HCT116 (cell line): ENCODE measurements at regions not wholly inside any gene's neighbourhood (a gene's known extent, or its start where the extent isn't known, plus 50 kb on each side); places are given as distances from the start of the nearest gene placed in this dataset.

Experiments used
- ATAC-seq: fragments of 200-7000 bp; cut with Tn5 transposase; 2 replicates; pipeline ENCODE4 v1.9.1; 2020; ENCODE audit warnings: mild to moderate bottlenecking, moderate library complexity
- BruUV-seq: library from RNA; stranded (reverse); fragments of 400-500 nt; replicated peaks from 2 replicates; lab custom pipeline; 2021; lab: Mats Ljungman, UMichigan
- CTCF ChIA-PET: fragments of 300-600 bp; sonication (Branson Sonifier 250); formaldehyde crosslinking; loops from one replicate; lab custom pipeline; 2021; ENCODE audit warnings: antibody characterized with exemption; lab: Charles Lee
- POLR2A ChIA-PET: fragments of 300-600, 350-600 bp; sonication (Branson Sonifier 250); formaldehyde crosslinking; loops from one replicate; lab custom pipeline; 2021; ENCODE audit warnings: antibody characterized with exemption; lab: Charles Lee
- RAD21 ChIA-PET, 2 experiments: fragments of 300-600 bp; sonication (Branson Sonifier 250); formaldehyde crosslinking; loops; one replicate each; lab custom pipeline; 2023; ENCODE audit warnings: low total read pairs in 2 of 2; ENCODE audit not compliant: uncharacterized antibody in 2 of 2, unreplicated experiment in 2 of 2, low non-redundant PET in 1 of 2; lab: Charles Lee
- DNase-seq: peaks from one replicate; pipeline ENCODE4 v3.0.0-alpha.2; 2010; ENCODE audit warnings: low read depth, low spot score
- H2AFZ ChIP-seq: fragments of 200-600 bp; shearing (Covaris generic), sonication (generic); 2 replicates; pipeline ENCODE4 v1.6.1; 2017; ENCODE audit warnings: low read depth, mixed run types, mixed read lengths, antibody characterized with exemption, low read length; ENCODE audit not compliant: poor library complexity, severe bottlenecking
- H3K27ac ChIP-seq: 2 replicates; pipeline ENCODE4 v1.5.1; 2012; ENCODE audit warnings: low read depth, low read length
- H3K27me3 ChIP-seq: fragments of 200-600 bp; sonication (generic); 2 replicates; pipeline ENCODE4 v1.6.1; 2016; ENCODE audit warnings: mixed run types, low read length, mixed read lengths; ENCODE audit not compliant: insufficient read depth
- H3K36me3 ChIP-seq, 2 experiments: fragments of 200-500 bp in 1 of 2; fragments of 200-600 bp in 1 of 2; sonication (Bioruptor generic) in 1 of 2; sonication (generic) in 1 of 2; 2 replicates each; pipeline versions ENCODE4 v1.5.1 to v1.6.1; 2014 to 2016; ENCODE audit warnings: low read length in 2 of 2, inconsistent platforms in 1 of 2, mixed read lengths in 1 of 2, mixed run types in 1 of 2; ENCODE audit not compliant: insufficient read depth in 2 of 2, control insufficient read depth in 1 of 2
- H3K4me1 ChIP-seq, 2 experiments: fragments of 200-600 bp in 1 of 2; sonication (generic) in 1 of 2; 2 replicates each; pipeline versions ENCODE4 v1.5.1 to v1.6.1; 2012 to 2017; ENCODE audit warnings: low read length in 2 of 2, inconsistent platforms in 1 of 2, mild to moderate bottlenecking in 1 of 2, mixed read lengths in 1 of 2, mixed run types in 1 of 2, moderate library complexity in 1 of 2; ENCODE audit not compliant: insufficient read depth in 2 of 2, control insufficient read depth in 1 of 2
- H3K4me2 ChIP-seq: fragments of 200-600 bp; sonication (generic); 2 replicates; pipeline ENCODE4 v1.6.1; 2017; ENCODE audit warnings: mixed run types, low read length, mixed read lengths
- H3K4me3 ChIP-seq, 2 experiments: fragments of 200-600 bp in 1 of 2; sonication (generic) in 1 of 2; replicated peaks in 1 of 2; 2 replicates each; pipeline ENCODE4 v1.5.1; 2011 to 2016; ENCODE audit warnings: low read length in 2 of 2, control low read depth in 1 of 2, low read depth in 1 of 2, mild to moderate bottlenecking in 1 of 2, mixed read lengths in 1 of 2, mixed run types in 1 of 2
- H3K79me2 ChIP-seq: fragments of 200-600 bp; sonication (generic); 2 replicates; pipeline ENCODE4 v1.6.1; 2017; ENCODE audit warnings: mild to moderate bottlenecking, mixed run types, low read length, moderate library complexity, mixed read lengths; ENCODE audit not compliant: insufficient read depth
- H3K9ac ChIP-seq: fragments of 200-600 bp; sonication (generic); 2 replicates; pipeline ENCODE4 v1.6.1; 2016; ENCODE audit warnings: low read length, mixed read lengths
- H3K9me2 ChIP-seq: fragments of 200-600 bp; sonication (generic), shearing (Covaris generic); 2 replicates; pipeline ENCODE4 v1.6.1; 2017; ENCODE audit warnings: mixed run types, mild to moderate bottlenecking, moderate library complexity; ENCODE audit not compliant: insufficient read depth
- H3K9me3 ChIP-seq, 2 experiments: fragments of 200-500 bp in 1 of 2; fragments of 200-600 bp in 1 of 2; sonication (Bioruptor generic) in 1 of 2; sonication (generic) in 1 of 2; 2 replicates each; pipeline ENCODE4 v1.6.1; 2014 to 2017; ENCODE audit warnings: low read length in 2 of 2, mixed read lengths in 2 of 2, inconsistent platforms in 1 of 2, low read depth in 1 of 2, mild to moderate bottlenecking in 1 of 2, mixed run types in 1 of 2, moderate library complexity in 1 of 2; ENCODE audit not compliant: control insufficient read depth in 1 of 2, insufficient read depth in 1 of 2
- H4K20me1 ChIP-seq: fragments of 200-600 bp; sonication (generic), shearing (Covaris generic); 2 replicates; pipeline ENCODE4 v1.6.1; 2017; ENCODE audit warnings: mixed run types, mild to moderate bottlenecking, moderate library complexity; ENCODE audit not compliant: insufficient read depth
- ATF3 ChIP-seq: IDR thresholded peaks from 2 replicates; pipeline ENCODE4 v1.6.1; 2012
- CEBPB ChIP-seq: IDR thresholded peaks from 2 replicates; pipeline ENCODE4 v1.6.1; 2012; ENCODE audit warnings: low read depth
- EGR1 ChIP-seq: IDR thresholded peaks from 2 replicates; pipeline ENCODE4 v1.6.1; 2012; ENCODE audit warnings: low read depth
- EZH2 ChIP-seq: fragments of 200-600 bp; sonication (generic); IDR thresholded peaks from 2 replicates; pipeline ENCODE4 v1.6.1; 2017; ENCODE audit warnings: antibody characterized with exemption, mixed run types
- EZH2phosphoT487 ChIP-seq: fragments of 200-600 bp; IDR thresholded peaks from 2 replicates; pipeline ENCODE4 v1.6.1; 2018; ENCODE audit warnings: antibody characterized with exemption, borderline replicate concordance
- JUND ChIP-seq: IDR thresholded peaks from 2 replicates; pipeline ENCODE4 v1.6.1; 2012
- POLR2A ChIP-seq: IDR thresholded peaks from 2 replicates; pipeline ENCODE4 v1.7.0; 2011; ENCODE audit warnings: borderline replicate concordance; ENCODE audit not compliant: insufficient read depth, insufficient read length; ENCODE audit errors: extremely low read depth
- POLR2AphosphoS5 ChIP-seq: IDR thresholded peaks from 2 replicates; pipeline ENCODE4 v1.6.1; 2011; ENCODE audit warnings: mild to moderate bottlenecking, low read depth, low read length, moderate library complexity
- RAD21 ChIP-seq: IDR thresholded peaks from 2 replicates; pipeline ENCODE4 v1.6.1; 2012; ENCODE audit warnings: low read depth, mild to moderate bottlenecking
- SIN3A ChIP-seq: IDR thresholded peaks from 2 replicates; pipeline ENCODE4 v1.6.1; 2012; ENCODE audit warnings: low read depth
- SP1 ChIP-seq: IDR thresholded peaks from 2 replicates; pipeline ENCODE4 v1.6.1; 2012; ENCODE audit warnings: low read depth
- SRF ChIP-seq: IDR thresholded peaks from 2 replicates; pipeline ENCODE4 v1.6.1; 2012; ENCODE audit warnings: low read depth
- TCF7L2 ChIP-seq: IDR thresholded peaks from 2 replicates; pipeline ENCODE4 v1.7.0; 2011; ENCODE audit warnings: borderline replicate concordance, inconsistent platforms; ENCODE audit not compliant: insufficient read depth, insufficient read length; ENCODE audit errors: extremely low read depth
- ZBTB33 ChIP-seq: IDR thresholded peaks from 2 replicates; pipeline ENCODE4 v1.6.1; 2011; ENCODE audit warnings: mild to moderate bottlenecking, low read length, moderate library complexity; ENCODE audit not compliant: insufficient replicate concordance; ENCODE audit errors: extremely low read depth
- ZNF274 ChIP-seq: fragments of 200-500 bp; sonication (Bioruptor generic); IDR thresholded peaks from 2 replicates; pipeline ENCODE4 v1.6.1; 2014; ENCODE audit warnings: mild to moderate bottlenecking, low read depth, low read length, inconsistent platforms
- intact Hi-C: fragments of 100-400 bp; cut with micrococcal nuclease; formaldehyde crosslinking; loops from 2 replicates; pipeline ENCODE4 v1.10.0; 2022

- ChIA-PET POLR2A (interaction anchor here (0.6 kb wide), 1 partner anchor 19 kb away, joined by 4 read pairs; no protein-coding TSS in a partner anchor), RAD21 (no interaction called here), CTCF (interaction anchor here (0.6 to 2.2 kb wide), 2 partner anchors 12 to 24 kb away, joined by 3 to 10 read pairs; no protein-coding TSS in a partner anchor)
- peaks cover 3 to 18% of the 10 kb centered on the region in 2 experiments; a peak in 3 of 4 replicates for H3K4me1 ChIP-seq
- no peaks in the 10 kb centered on the region for H3K27me3 ChIP-seq
- no peak overlapping the region for H3K4me2 ChIP-seq
- ATAC-seq (no peak), DNase-seq (no peak)
- H3K79me2 ChIP-seq: no peaks in the 10 kb centered on the region
- H2AFZ ChIP-seq: no peak overlapping the region
- TF ChIP-seq SP1: no peak
- no peak for TF ChIP-seq TCF7L2
- no peak for TF ChIP-seq EZH2
- TF ChIP-seq ZBTB33: no peak
- TF ChIP-seq CEBPB: no peak
- TF ChIP-seq SRF: no peak
- TF ChIP-seq POLR2A: no peak
- TF ChIP-seq EGR1: no peak
- TF ChIP-seq ZNF274: no peak
- TF ChIP-seq ATF3: no peak
- TF ChIP-seq JUND: no peak
- TF ChIP-seq RAD21: no peak
- TF ChIP-seq SIN3A: no peak
- TF ChIP-seq EZH2phosphoT487: no peak
- no peak for TF ChIP-seq POLR2AphosphoS5
- TF ChIP-seq, all 23 proteins: peak for 0
- no peak overlapping the region for H3K9ac ChIP-seq
- H3K4me3 ChIP-seq: no peak overlapping the region
- BruUV-seq: no TSS peak
- intact Hi-C loops: no loop called here
- no peaks in the 10 kb centered on the region for H3K9me3 ChIP-seq
- H3K36me3 ChIP-seq: no peaks in the 10 kb centered on the region
- no peak overlapping the region for H3K27ac ChIP-seq
- no peaks in the 10 kb centered on the region for H4K20me1 ChIP-seq
- no peaks in the 10 kb centered on the region for H3K9me2 ChIP-seq
Measured at GRCh38 chr11:10378362-10378761, 73.5 kb downstream of the ADM start.
